SK-N-MC (cell line): ENCODE measurements at regions not wholly inside any gene's neighbourhood (a gene's known extent, or its start where the extent isn't known, plus 50 kb on each side); places are given as distances from the start of the nearest gene placed in this dataset.
"Not testable (repeated sequence)": the region's sequence is repeated elsewhere in the genome, so short reads cannot be mapped to it uniquely, and the experiment has no call there.

Source experiments
- EZH2 ChIP-seq: fragments of 200-600 bp; sonication (generic); IDR thresholded peaks from one replicate; pipeline ENCODE4 v1.6.1; 2017; ENCODE audit warnings: antibody characterized with exemption
- POLR2AphosphoS5 ChIP-seq: IDR thresholded peaks from 2 replicates; pipeline ENCODE4 v1.6.1; 2012; ENCODE audit warnings: mild to moderate bottlenecking, low read depth, low read length, borderline replicate concordance

- not testable (repeated sequence) for TF ChIP-seq POLR2AphosphoS5, EZH2
These were observed 630.6 kb upstream of the STXBP6 start for GRCh38 chr14:25680511-25680910.
